Epithelial cell of esophagus (primary cell): ENCODE measurements at regions not wholly inside any gene's neighbourhood (a gene's known extent, or its start where the extent isn't known, plus 50 kb on each side); places are given as distances from the start of the nearest gene placed in this dataset.
"Not testable (repeated sequence)": the region's sequence is repeated elsewhere in the genome, so short reads cannot be mapped to it uniquely, and the experiment has no call there.

Source experiments
- DNase-seq: peaks from one replicate; pipeline ENCODE4 v3.0.0; 2010; ENCODE audit warnings: low read depth
- H3K4me3 ChIP-seq: 2 replicates; pipeline ENCODE4 v1.5.1; 2011; ENCODE audit warnings: mild to moderate bottlenecking, low read length, control low read depth
- TF ChIP-seq, protein P1 (sequence below): IDR thresholded peaks from 2 replicates; pipeline ENCODE4 v1.5.1; 2011; ENCODE audit warnings: low read depth, mild to moderate bottlenecking, low read length, control low read depth, inconsistent platforms; ENCODE audit not compliant: insufficient read depth; ENCODE audit errors: missing control alignments

DNA sequence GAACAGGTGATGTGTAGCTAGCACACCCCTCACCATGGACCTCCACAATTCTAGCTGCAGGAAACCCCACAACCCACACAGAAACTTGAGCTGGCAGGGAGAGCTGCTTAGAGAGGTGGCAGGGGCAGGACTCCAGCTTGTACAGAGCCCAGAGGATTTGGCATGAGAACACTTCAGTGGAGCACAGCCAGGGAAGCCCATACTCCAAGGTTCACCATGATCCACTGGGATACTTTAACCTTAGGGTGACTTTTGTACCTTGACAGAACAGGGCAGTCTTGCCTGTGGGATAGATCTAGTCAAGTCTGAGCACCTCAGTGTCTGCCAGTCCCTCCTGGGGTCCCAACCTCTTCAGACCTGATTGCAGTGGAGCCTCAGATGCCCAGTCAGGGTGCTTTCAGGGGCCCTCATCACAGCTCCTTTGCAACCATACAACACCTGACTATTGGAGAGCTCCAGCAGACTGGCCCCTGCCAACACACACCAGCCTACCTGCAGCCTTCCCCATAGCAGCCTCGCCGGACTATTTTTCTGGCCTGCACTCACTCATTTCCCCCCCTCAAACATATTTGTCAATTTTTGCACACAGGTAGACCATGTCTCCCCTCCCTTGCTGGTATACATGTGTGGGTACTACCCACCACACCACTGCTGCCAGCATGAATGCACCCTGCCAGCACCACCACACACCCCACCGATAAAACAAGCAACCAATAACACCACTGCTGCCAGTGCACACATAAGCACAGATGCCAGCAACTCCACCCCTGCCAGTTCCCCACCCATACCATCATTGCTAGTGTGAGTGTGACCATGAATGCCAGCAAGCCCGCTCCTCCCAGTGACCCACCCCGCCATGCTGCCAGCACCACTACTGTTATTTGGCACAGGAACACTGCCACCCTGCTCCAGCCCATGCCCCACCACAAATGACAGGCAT, 56.0 kb upstream of the CDX4 start:
- TF ChIP-seq, protein P1, sequence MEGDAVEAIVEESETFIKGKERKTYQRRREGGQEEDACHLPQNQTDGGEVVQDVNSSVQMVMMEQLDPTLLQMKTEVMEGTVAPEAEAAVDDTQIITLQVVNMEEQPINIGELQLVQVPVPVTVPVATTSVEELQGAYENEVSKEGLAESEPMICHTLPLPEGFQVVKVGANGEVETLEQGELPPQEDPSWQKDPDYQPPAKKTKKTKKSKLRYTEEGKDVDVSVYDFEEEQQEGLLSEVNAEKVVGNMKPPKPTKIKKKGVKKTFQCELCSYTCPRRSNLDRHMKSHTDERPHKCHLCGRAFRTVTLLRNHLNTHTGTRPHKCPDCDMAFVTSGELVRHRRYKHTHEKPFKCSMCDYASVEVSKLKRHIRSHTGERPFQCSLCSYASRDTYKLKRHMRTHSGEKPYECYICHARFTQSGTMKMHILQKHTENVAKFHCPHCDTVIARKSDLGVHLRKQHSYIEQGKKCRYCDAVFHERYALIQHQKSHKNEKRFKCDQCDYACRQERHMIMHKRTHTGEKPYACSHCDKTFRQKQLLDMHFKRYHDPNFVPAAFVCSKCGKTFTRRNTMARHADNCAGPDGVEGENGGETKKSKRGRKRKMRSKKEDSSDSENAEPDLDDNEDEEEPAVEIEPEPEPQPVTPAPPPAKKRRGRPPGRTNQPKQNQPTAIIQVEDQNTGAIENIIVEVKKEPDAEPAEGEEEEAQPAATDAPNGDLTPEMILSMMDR, result no peak
- no peak overlapping the region for H3K4me3 ChIP-seq
- no peak for DNase-seq

DNA sequence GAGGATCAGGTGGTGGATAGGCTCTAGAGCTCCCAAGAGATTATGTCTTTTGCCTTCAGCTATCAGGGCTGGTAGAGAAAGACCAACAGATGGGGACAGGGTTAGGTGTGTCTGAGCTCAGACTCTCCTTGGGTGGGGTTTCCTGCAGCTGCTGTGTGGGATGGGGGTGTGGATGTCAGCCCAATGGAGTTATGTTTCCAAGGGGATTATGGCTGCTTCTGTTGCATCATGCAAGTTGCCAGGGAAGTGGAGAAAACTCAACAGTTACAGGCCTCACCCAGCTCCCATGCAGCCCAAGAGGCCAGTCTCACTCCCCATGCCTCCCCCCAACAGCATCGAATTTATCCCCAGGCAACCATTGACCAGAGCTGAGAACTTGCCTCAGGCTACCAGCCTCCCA, 80.2 kb upstream of the CDX4 start:
- TF ChIP-seq, protein P1, result no peak
- no peak for DNase-seq
- no peak overlapping the region for H3K4me3 ChIP-seq

GRCh38 chrX:73357294-73357693, 89.6 kb upstream of the CDX4 start:
- not testable (repeated sequence) for DNase-seq, H3K4me3 ChIP-seq

DNA sequence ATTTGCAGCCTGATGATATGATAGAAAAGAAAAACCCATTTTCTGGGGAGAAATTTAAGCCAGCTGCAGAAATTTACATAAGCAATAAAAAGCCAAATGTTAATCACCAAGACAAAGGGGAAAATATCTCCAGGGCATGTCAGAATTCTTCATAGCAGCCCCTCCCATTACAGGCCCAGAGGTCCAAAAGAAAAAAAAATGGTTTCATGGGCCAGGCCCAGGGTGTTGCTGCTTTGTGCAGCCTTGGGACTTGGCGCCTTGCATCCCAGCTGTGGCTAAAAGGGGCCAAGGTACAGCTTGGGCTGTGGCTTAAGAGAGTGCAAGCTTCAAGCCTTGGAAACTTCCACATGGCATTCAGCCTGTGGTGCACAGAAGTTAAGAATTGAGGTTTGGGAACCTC, 97.9 kb upstream of the CDX4 start:
- DNase-seq, result no peak
- H3K4me3 ChIP-seq, result no peak overlapping the region
- TF ChIP-seq, protein P1, result no peak

DNA sequence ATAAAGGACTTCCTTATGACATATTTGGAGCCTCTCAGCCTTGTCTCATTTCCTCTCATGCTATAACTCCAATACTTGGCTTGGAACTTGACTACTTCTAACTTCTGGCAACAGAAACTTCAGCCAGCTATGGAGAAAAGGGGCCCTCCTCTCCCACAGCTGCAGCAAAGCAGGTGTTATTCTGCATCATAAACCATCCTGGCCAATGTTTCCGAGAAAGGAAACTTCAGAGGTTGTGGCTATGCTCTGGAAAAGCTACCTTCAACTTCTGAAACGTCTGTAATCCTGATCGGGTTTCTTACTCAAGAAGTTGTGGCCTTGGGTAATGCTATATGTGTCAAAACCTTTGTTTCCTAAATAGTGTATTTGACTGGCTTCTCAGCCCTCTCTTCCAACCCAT, 109.5 kb upstream of the CDX4 start:
- TF ChIP-seq, protein P1, result no peak
- DNase-seq, result no peak
- no peak overlapping the region for H3K4me3 ChIP-seq

GRCh38 chrX:73289039-73289438, 74.4 kb upstream of the NAP1L2 start:
- DNase-seq, result no peak
- no peak overlapping the region for H3K4me3 ChIP-seq
- TF ChIP-seq, protein P1, result no peak

- TF ChIP-seq, protein P1, result no peak
- no peak overlapping the region for H3K4me3 ChIP-seq
- DNase-seq, result no peak
These were observed 56.1 kb upstream of the NAP1L2 start for GRCh38 chrX:73270753-73271152.
